HEK293 (cell line): ENCODE measurements at regions not wholly inside any gene's neighbourhood (a gene's known extent, or its start where the extent isn't known, plus 50 kb on each side); places are given as distances from the start of the nearest gene placed in this dataset.

ENCODE experiments used
- CTCF ChIA-PET: fragments of 350-600 bp; formaldehyde crosslinking; extraction: SDS; loops from one replicate; lab custom pipeline; 2021; ENCODE audit warnings: antibody characterized with exemption; lab: Yijun Ruan, JAX
- POLR2A ChIA-PET: fragments of 300-600 bp; formaldehyde crosslinking; extraction: SDS; loops from one replicate; lab custom pipeline; 2020; ENCODE audit warnings: antibody characterized with exemption, inconsistent platforms; lab: Yijun Ruan, JAX
- H3K27ac ChIP-seq: fragments of 200-500 bp; sonication (Bioruptor generic); 2 replicates; pipeline ENCODE4 v1.5.1; 2014; ENCODE audit warnings: low read depth, low read length, control low read depth, inconsistent platforms; ENCODE audit errors: extremely low read depth
- H3K36me3 ChIP-seq, 2 experiments: fragments of 200-500 bp in 1 of 2; sonication (Bioruptor generic) in 1 of 2; 1 replicate in 1 of 2; 2 replicates in 1 of 2; pipeline ENCODE4 v1.5.1; 2014 to 2017; ENCODE audit warnings: inconsistent platforms in 2 of 2, low read length in 2 of 2; ENCODE audit not compliant: control insufficient read depth in 2 of 2, insufficient read depth in 1 of 2
- H3K4me1 ChIP-seq: fragments of 200-500 bp; sonication (Bioruptor generic); 2 replicates; pipeline ENCODE4 v1.5.1; 2014; ENCODE audit warnings: mild to moderate bottlenecking, low read length, inconsistent platforms; ENCODE audit not compliant: control insufficient read depth, insufficient read depth
- H3K4me3 ChIP-seq: 2 replicates; pipeline ENCODE4 v1.5.1; 2011; ENCODE audit warnings: low read depth, mild to moderate bottlenecking, control low read depth, low read length, moderate library complexity
- H3K9me3 ChIP-seq: fragments of 200-500 bp; sonication (Bioruptor generic); 2 replicates; pipeline ENCODE4 v1.5.1; 2014; ENCODE audit warnings: low read depth, low read length, inconsistent platforms; ENCODE audit not compliant: control insufficient read depth, insufficient read depth
- RBAK ChIP-seq: fragments of 450-650 bp; formaldehyde crosslinking; IDR thresholded peaks from 2 replicates; pipeline ENCODE4 v1.5.1; 2016; ENCODE audit warnings: missing biosample characterization, missing genetic modification characterization
- TRIM28 ChIP-seq: IDR thresholded peaks from 2 replicates; pipeline ENCODE4 v1.6.1; 2011; ENCODE audit warnings: low read length, control low read depth, borderline replicate concordance
- WT1 ChIP-seq: fragments of 450-650 bp; formaldehyde crosslinking; IDR thresholded peaks from 2 replicates; pipeline ENCODE4 v1.5.1; 2016; ENCODE audit warnings: missing biosample characterization, missing genetic modification characterization
- ZBTB17 ChIP-seq: fragments of 450-650 bp; formaldehyde crosslinking; IDR thresholded peaks from 2 replicates; pipeline ENCODE4 v1.5.1; 2016; ENCODE audit warnings: missing biosample characterization, missing genetic modification characterization
- ZBTB48 ChIP-seq: fragments of 450-650 bp; formaldehyde crosslinking; IDR thresholded peaks from 2 replicates; pipeline ENCODE4 v1.5.1; 2016; ENCODE audit warnings: missing biosample characterization, missing genetic modification characterization
- ZFP41 ChIP-seq: fragments of 450-650 bp; formaldehyde crosslinking; IDR thresholded peaks from 2 replicates; pipeline ENCODE4 v1.5.1; 2016; ENCODE audit warnings: missing biosample characterization, missing genetic modification characterization, borderline replicate concordance
- ZNF121 ChIP-seq: fragments of 450-650 bp; formaldehyde crosslinking; IDR thresholded peaks from 2 replicates; pipeline ENCODE4 v1.5.1; 2016; ENCODE audit warnings: missing biosample characterization, missing genetic modification characterization
- ZNF24 ChIP-seq: fragments of 450-650 bp; formaldehyde crosslinking; IDR thresholded peaks from 2 replicates; pipeline ENCODE4 v1.5.1; 2016; ENCODE audit warnings: missing biosample characterization, missing genetic modification characterization
- ZNF292 ChIP-seq: fragments of 450-650 bp; formaldehyde crosslinking; IDR thresholded peaks from 2 replicates; pipeline ENCODE4 v1.5.1; 2016; ENCODE audit warnings: low read depth, missing biosample characterization, missing genetic modification characterization, borderline replicate concordance
- ZNF335 ChIP-seq: fragments of 450-650 bp; formaldehyde crosslinking; conservative IDR thresholded peaks from 2 replicates; pipeline ENCODE4 v1.5.1; 2016; ENCODE audit warnings: missing biosample characterization, missing genetic modification characterization
- ZNF544 ChIP-seq: fragments of 450-650 bp; formaldehyde crosslinking; IDR thresholded peaks from 2 replicates; pipeline ENCODE4 v1.5.0; 2017; ENCODE audit warnings: missing biosample characterization, missing genetic modification characterization
- ZNF558 ChIP-seq: fragments of 450-650 bp; formaldehyde crosslinking; IDR thresholded peaks from 2 replicates; pipeline ENCODE4 v1.5.1; 2016; ENCODE audit warnings: missing biosample characterization, missing genetic modification characterization
- ZNF596 ChIP-seq: fragments of 450-650 bp; IDR thresholded peaks from 2 replicates; pipeline ENCODE4 v1.5.0; 2018; ENCODE audit warnings: missing biosample characterization, mild to moderate bottlenecking, missing genetic modification characterization, moderate library complexity
- ZNF658 ChIP-seq: fragments of 450-650 bp; formaldehyde crosslinking; IDR thresholded peaks from 2 replicates; pipeline ENCODE4; 2016; ENCODE audit warnings: missing biosample characterization, missing genetic modification characterization
- ZSCAN18 ChIP-seq: fragments of 450-650 bp; formaldehyde crosslinking; IDR thresholded peaks from 2 replicates; pipeline ENCODE4 v1.5.1; 2016; ENCODE audit warnings: missing biosample characterization, missing genetic modification characterization
- ZSCAN30 ChIP-seq: fragments of 450-650 bp; IDR thresholded peaks from 2 replicates; pipeline ENCODE4 v1.5.1; 2018; ENCODE audit warnings: missing biosample characterization, mild to moderate bottlenecking, missing genetic modification characterization, moderate library complexity
- TF ChIP-seq, protein P1 (sequence below): fragments of 450-650 bp; formaldehyde crosslinking; IDR thresholded peaks from 2 replicates; pipeline ENCODE4 v1.5.1; 2017; ENCODE audit warnings: missing biosample characterization, mild to moderate bottlenecking, missing genetic modification characterization, moderate library complexity
- TF ChIP-seq, protein P2 (sequence below): fragments of 450-650 bp; formaldehyde crosslinking; IDR thresholded peaks from 2 replicates; pipeline ENCODE4 v1.5.1; 2016; ENCODE audit warnings: missing biosample characterization, missing genetic modification characterization
- TF ChIP-seq, protein P3 (sequence below): fragments of 450-650 bp; formaldehyde crosslinking; IDR thresholded peaks from 2 replicates; pipeline ENCODE4 v1.5.1; 2016; ENCODE audit warnings: missing biosample characterization, missing genetic modification characterization
- TF ChIP-seq, protein P4 (sequence below): fragments of 450-650 bp; formaldehyde crosslinking; IDR thresholded peaks from 2 replicates; pipeline ENCODE4 v1.5.1; 2016; ENCODE audit warnings: missing biosample characterization, missing genetic modification characterization

DNA sequence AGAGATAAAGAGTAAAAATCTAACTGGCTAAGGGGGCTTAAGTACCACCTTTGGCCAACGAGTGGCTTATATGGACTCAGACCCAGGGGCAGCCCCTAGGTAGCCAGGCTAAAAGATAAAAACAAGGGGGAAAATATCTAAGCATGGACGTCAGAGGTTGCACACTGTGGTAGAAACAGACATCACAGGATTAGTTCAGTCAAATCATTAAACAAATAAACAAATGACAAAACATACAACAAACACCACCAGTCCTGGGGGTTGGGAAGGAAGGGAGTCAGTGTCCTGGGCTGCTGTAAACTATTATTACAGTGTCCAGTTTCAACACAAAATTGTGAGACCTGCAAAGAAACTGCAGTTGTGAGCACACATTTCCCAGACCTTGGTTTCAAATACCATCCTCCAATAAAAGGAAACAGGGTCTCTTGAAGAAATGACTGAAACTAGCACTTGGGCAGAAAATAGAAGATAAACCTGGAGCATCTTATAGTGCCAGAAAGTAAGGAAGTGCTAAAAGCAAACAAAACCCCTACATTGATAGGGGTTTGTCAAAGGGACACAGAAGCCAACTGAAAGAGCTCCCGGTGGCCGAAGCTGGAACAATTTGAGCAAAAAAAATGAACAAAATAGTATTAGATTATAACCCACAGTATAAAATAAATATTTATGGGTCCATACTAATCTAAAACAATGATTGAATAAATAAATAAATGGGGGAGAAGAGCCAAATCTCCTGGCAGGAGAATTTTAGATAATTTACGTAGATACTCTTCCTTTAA is 154.8 kb upstream of the KLF7 start:
- Histone ChIP-seq H3K36me3 (no peaks in the 10 kb centered on the region), H3K9me3 (no peaks in the 10 kb centered on the region), H3K4me3 (no peak overlapping the region), H3K4me1 (no peaks in the 10 kb centered on the region), H3K27ac (no peak overlapping the region)
- TF ChIP-seq ZNF335 (0 out of 2 replicates have a peak, but pooled peaks have one; percentile 9), ZFP41 (tag by site-specific recombination) (no peak)
- ChIA-PET CTCF (no interaction called here), POLR2A (interaction anchor here (0.9 kb wide), 1 partner anchor 156 kb away, joined by 8 read pairs; no protein-coding TSS in a partner anchor)

DNA sequence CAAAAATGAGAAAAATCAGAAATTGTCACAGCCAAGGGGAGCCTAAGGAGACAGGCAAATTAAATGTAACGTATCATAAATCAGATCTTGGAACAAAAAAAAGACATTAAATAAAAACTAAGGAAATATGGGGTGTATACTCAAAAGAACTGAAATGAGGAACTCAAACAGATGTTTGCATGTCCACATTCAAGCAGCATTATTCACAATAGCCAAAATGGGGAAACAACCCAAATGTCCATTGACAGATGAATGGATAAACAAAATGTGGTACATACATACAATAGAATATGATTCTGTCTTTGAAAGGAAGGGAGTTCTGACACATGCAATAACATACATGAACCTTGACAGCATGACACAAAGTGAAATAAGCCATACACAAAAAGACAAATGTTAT is 155.8 kb upstream of the KLF7 start:
- POLR2A ChIA-PET: no interaction called here
- TF ChIP-seq TRIM28 (no peak), ZNF658 (no peak), ZFP41 (tag by site-specific recombination) (no peak), ZNF544 (tag by site-specific recombination) (no peak), ZSCAN30 (tag by site-specific recombination) (no peak), WT1 (tag by site-specific recombination) (no peak), ZNF596 (tag by site-specific recombination) (no peak), RBAK (tag by site-specific recombination) (no peak), ZNF24 (tag by site-specific recombination) (no peak), ZNF558 (no peak), ZBTB48 (tag by site-specific recombination) (no peak), ZSCAN18 (tag by site-specific recombination) (no peak), ZBTB17 (tag by site-specific recombination) (no peak), ZNF292 (tag by site-specific recombination) (no peak), ZNF121 (tag by site-specific recombination) (no peak)
- TF ChIP-seq, protein P1, sequence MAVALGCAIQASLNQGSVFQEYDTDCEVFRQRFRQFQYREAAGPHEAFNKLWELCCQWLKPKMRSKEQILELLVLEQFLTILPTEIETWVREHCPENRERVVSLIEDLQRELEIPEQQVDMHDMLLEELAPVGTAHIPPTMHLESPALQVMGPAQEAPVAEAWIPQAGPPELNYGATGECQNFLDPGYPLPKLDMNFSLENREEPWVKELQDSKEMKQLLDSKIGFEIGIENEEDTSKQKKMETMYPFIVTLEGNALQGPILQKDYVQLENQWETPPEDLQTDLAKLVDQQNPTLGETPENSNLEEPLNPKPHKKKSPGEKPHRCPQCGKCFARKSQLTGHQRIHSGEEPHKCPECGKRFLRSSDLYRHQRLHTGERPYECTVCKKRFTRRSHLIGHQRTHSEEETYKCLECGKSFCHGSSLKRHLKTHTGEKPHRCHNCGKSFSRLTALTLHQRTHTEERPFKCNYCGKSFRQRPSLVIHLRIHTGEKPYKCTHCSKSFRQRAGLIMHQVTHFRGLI (tag by site-specific recombination): no peak
- TF ChIP-seq, protein P2, sequence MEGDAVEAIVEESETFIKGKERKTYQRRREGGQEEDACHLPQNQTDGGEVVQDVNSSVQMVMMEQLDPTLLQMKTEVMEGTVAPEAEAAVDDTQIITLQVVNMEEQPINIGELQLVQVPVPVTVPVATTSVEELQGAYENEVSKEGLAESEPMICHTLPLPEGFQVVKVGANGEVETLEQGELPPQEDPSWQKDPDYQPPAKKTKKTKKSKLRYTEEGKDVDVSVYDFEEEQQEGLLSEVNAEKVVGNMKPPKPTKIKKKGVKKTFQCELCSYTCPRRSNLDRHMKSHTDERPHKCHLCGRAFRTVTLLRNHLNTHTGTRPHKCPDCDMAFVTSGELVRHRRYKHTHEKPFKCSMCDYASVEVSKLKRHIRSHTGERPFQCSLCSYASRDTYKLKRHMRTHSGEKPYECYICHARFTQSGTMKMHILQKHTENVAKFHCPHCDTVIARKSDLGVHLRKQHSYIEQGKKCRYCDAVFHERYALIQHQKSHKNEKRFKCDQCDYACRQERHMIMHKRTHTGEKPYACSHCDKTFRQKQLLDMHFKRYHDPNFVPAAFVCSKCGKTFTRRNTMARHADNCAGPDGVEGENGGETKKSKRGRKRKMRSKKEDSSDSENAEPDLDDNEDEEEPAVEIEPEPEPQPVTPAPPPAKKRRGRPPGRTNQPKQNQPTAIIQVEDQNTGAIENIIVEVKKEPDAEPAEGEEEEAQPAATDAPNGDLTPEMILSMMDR (tag by site-specific recombination): no peak
- TF ChIP-seq, protein P3, sequence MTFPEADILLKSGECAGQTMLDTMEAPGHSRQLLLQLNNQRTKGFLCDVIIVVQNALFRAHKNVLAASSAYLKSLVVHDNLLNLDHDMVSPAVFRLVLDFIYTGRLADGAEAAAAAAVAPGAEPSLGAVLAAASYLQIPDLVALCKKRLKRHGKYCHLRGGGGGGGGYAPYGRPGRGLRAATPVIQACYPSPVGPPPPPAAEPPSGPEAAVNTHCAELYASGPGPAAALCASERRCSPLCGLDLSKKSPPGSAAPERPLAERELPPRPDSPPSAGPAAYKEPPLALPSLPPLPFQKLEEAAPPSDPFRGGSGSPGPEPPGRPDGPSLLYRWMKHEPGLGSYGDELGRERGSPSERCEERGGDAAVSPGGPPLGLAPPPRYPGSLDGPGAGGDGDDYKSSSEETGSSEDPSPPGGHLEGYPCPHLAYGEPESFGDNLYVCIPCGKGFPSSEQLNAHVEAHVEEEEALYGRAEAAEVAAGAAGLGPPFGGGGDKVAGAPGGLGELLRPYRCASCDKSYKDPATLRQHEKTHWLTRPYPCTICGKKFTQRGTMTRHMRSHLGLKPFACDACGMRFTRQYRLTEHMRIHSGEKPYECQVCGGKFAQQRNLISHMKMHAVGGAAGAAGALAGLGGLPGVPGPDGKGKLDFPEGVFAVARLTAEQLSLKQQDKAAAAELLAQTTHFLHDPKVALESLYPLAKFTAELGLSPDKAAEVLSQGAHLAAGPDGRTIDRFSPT (tag by site-specific recombination): no peak
- TF ChIP-seq, protein P4, sequence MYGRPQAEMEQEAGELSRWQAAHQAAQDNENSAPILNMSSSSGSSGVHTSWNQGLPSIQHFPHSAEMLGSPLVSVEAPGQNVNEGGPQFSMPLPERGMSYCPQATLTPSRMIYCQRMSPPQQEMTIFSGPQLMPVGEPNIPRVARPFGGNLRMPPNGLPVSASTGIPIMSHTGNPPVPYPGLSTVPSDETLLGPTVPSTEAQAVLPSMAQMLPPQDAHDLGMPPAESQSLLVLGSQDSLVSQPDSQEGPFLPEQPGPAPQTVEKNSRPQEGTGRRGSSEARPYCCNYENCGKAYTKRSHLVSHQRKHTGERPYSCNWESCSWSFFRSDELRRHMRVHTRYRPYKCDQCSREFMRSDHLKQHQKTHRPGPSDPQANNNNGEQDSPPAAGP (tag by site-specific recombination): no peak
- no peaks in the 10 kb centered on the region for H3K4me1 ChIP-seq
- no peaks in the 10 kb centered on the region for H3K9me3 ChIP-seq
- H3K27ac ChIP-seq: no peak overlapping the region
- H3K4me3 ChIP-seq: no peak overlapping the region
- CTCF ChIA-PET: no interaction called here
- no peaks in the 10 kb centered on the region for H3K36me3 ChIP-seq
